Liver (tissue), 3 donors: ENCODE measurements at regions not wholly inside any gene's neighbourhood (a gene's known extent, or its start where the extent isn't known, plus 50 kb on each side); places are given as distances from the start of the nearest gene placed in this dataset.

Experiments
- CTCF ChIP-seq: fragments of 150-350 bp; IDR thresholded peaks from 2 replicates; pipeline ENCODE4 v1.5.1; 2017; ENCODE audit warnings: improper control_type of control experiment, low read depth, low read length; ENCODE audit not compliant: missing input control
- GABPA ChIP-seq, 2 donors: IDR thresholded peaks in 1 of 2; conservative IDR thresholded peaks in 1 of 2; 2 replicates each; pipeline ENCODE4 v1.6.1; 2016; ENCODE audit warnings: antibody characterized with exemption in 2 of 2, mild to moderate bottlenecking in 1 of 2, moderate library complexity in 1 of 2
- JUND ChIP-seq, 2 donors: IDR thresholded peaks; 2 replicates each; pipeline ENCODE4 v1.6.1; 2016; ENCODE audit warnings: antibody characterized with exemption in 2 of 2
- MAX ChIP-seq: IDR thresholded peaks from 2 replicates; pipeline ENCODE4 v1.6.1; 2016; ENCODE audit warnings: antibody characterized with exemption
- RAD21 ChIP-seq, 2 donors: IDR thresholded peaks; 2 replicates each; pipeline ENCODE4 v1.6.1; 2016; ENCODE audit warnings: antibody characterized with exemption in 2 of 2, mild to moderate bottlenecking in 2 of 2
- REST ChIP-seq: IDR thresholded peaks from 2 replicates; pipeline ENCODE4 v1.6.1; 2016; ENCODE audit warnings: antibody characterized with exemption, mild to moderate bottlenecking
- TAF1 ChIP-seq: conservative IDR thresholded peaks from 2 replicates; pipeline ENCODE4 v1.6.1; 2016; ENCODE audit warnings: antibody characterized with exemption, mild to moderate bottlenecking
- YY1 ChIP-seq: IDR thresholded peaks from 2 replicates; pipeline ENCODE4 v1.6.1; 2016; ENCODE audit warnings: antibody characterized with exemption, mild to moderate bottlenecking
- donor health status: healthy.
- donor health status: healthy.

- no peak for TF ChIP-seq CTCF
- no peak for TF ChIP-seq YY1
- no peak for TF ChIP-seq JUND (IDR thresholded peaks at IDR 0.05)
- TF ChIP-seq MAX = no peak
- no peak for TF ChIP-seq TAF1
- TF ChIP-seq GABPA (IDR thresholded peaks at IDR 0.05 in 1 of 2, conservative IDR thresholded peaks at IDR 0.05 in 1 of 2) = no peak
- TF ChIP-seq REST = no peak
- no peak for TF ChIP-seq RAD21 (IDR thresholded peaks at IDR 0.05)
These were observed 298.0 kb upstream of the TANK start for GRCh38 chr2:160862226-160862625.
